HL-60 (cell line): ENCODE measurements at regions not wholly inside any gene's neighbourhood (a gene's known extent, or its start where the extent isn't known, plus 50 kb on each side); places are given as distances from the start of the nearest gene placed in this dataset.
A peak's percentile ranks its signal among the peaks of the same experiment; 100 is the strongest.
"Not testable (repeated sequence)": the region's sequence is repeated elsewhere in the genome, so short reads cannot be mapped to it uniquely, and the experiment has no call there.

ENCODE experiments used
- DNase-seq, 2 experiments: peaks; one replicate each; pipeline ENCODE4 v3.0.0-alpha.2; 2010 to 2020; ENCODE audit warnings: low read depth in 1 of 2, low spot score in 1 of 2
- H3K27ac ChIP-seq: fragments of 250-450 bp; sonication (Bioruptor Pico); replicated peaks from 2 replicates; pipeline ENCODE4 v1.5.1; 2020; ENCODE audit warnings: mild to moderate bottlenecking, moderate library complexity
- H3K27me3 ChIP-seq: fragments of 250-450 bp; sonication (Bioruptor Pico); 2 replicates; pipeline ENCODE4 v1.5.1; 2021; ENCODE audit warnings: mild to moderate bottlenecking, moderate library complexity; ENCODE audit not compliant: insufficient read depth, poor library complexity, severe bottlenecking
- H3K4me3 ChIP-seq: replicated peaks from 2 replicates; pipeline ENCODE4 v1.5.1; 2011; ENCODE audit warnings: mild to moderate bottlenecking, control low read depth, low read length; ENCODE audit not compliant: insufficient read depth

DNA sequence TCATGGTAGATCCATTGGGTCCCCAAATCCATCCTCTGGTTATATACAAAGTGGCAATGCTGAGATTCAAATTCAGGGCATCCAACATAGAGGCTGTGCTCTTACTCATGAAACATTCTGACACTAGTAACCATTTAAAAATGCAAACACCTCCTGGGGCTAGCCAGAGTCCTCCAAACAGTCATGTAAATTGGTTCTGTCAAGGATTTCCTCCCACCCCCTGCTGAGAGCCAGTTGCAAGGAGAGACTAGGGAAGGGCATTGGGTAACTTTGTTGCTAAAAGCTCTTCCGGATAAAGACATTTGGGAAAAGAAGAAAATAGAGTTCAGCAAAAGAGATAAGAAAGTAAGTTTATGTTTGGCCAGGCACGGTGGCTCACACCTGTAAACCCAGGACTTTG lies 58.3 kb downstream of the ART5 start:
- not testable (repeated sequence) for H3K27me3 ChIP-seq, H3K4me3 ChIP-seq, DNase-seq, H3K27ac ChIP-seq

DNA sequence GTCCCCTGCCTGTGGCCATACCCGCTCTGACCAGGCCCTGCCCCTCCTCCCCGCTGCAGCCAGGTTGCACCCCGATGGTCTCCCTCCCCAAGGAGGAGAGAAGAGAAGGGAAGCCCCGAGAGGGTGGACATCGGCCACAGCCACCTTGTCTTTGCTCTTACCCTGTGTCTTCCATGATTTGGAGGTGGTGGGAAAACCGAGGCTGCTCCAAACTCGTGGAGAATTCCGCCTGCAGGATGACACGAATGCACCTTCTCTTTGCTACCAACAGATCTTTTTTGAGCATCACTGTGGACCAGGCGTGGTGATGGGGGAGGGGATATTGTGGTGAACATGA lies 60.4 kb downstream of the ART5 start:
- H3K4me3 ChIP-seq, DNase-seq, H3K27ac ChIP-seq, H3K27me3 ChIP-seq: not testable (repeated sequence)

DNA sequence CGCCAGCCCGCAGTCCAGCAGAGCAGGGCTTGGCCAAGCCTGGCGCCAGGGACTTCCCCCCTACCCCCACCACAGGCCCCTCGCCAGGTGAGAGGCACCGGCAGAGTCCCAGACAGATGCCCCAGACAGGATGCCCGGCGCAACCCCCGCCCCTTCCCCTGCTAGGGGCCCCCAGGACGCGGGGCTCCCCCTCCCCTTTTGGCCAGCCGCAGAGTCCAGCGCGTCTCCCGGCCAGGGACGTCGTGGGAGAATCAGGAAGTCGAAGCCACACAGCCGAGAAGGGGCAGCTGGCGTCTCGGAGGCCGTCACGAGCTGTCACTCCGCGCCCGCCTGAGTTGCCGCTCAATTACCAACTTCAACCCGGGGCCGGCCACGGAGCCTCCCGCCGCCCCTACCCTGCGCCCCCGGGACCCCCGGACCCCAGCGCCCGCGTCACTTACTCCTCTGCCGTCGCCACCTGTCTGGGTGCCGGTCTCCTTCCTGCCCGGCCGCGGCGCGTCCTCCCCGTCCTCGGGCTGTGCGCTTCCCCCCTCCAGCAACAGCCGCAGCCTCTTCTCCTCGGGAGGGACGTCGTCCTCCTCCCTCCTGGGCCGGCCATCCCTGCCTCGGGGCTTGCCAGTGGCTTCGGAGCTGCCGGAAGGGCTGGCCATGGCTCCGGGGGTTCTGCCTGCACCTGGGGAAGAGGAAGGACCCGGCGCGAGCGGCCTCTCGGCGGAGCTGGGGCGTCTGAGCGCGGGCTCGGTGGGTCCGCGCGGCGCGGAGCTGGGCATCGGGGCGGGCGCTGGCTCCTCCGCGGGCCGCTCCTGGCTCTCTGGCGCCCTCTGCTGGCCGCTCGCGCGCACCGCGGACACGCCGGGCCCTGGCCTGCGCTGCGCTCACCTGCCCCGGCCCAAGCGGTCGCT lies 61.1 kb downstream of the ART5 start:
- not testable (repeated sequence) for H3K27ac ChIP-seq, H3K27me3 ChIP-seq
- peak in 1 of 2 experiments; percentile 19 for DNase-seq
- H3K4me3 ChIP-seq, result peak overlapping the region; percentile 31

DNA sequence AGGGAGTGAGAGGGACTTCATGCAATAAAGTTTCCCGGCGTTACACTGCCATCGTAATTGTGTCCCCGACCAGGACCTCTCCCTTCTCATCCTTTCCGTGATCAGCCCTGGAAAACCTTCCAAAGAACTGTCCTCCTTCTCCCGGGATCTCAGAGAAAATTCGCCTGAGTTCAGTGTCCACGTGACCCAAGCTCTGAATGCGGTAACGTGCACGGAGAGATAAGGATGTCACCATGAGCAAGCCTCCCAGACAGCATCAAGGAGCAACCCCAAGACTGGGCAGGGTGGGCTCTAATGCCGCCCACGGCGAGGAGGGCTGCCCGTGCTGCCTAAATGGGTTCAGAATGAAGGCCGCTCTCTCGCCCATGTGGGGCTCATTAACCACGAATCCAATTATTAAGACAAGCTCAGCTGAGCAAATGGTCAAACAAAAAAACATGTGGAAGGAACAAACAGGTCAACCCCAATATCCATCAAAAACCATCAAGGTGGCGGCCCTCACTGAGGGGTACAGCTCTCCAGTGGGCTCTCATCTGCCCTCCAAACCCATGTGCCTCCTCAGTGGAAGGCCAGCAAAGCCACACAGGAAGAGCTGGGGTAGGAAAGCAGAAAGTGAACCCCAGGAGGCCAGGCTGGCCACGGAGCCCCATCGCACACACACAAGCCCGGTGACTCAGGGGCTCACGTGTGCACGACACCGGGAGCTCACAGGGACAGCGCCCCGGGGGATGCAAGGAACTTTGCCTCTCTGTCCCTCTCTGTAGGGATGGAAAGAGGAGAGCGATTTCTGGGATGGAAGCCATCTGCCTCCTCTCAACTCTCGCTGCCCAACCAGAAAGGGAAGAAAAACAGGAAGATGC lies 62.0 kb downstream of the ART5 start:
- H3K27me3 ChIP-seq, H3K27ac ChIP-seq, DNase-seq, H3K4me3 ChIP-seq: not testable (repeated sequence)

DNA sequence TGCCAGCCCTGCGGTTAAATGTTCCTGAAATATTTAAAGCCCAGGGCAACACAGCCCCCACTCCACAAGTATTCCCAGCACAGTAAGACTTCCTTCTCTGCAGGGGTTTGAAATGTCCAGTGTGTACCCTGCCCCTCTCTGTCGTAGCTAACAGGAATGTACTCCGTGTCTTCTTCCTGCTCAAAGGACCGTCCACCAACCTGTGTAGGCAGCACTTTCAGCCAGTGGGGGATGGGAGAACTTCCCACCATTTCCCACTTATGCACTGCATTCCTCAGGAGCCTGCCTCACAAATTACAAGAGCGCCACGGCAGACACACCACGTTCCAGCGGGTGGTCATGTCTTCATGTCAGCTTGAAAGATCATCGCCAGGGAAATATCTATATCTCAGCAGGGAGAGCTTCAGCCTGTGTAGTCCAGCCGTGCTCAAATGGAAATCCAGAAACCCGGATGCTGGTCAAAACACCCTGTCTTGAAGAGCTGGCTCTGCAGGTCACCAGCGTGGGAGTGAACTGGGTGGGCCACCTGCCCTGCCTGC lies 65.7 kb downstream of the ART5 start:
- not testable (repeated sequence) for DNase-seq, H3K4me3 ChIP-seq, H3K27me3 ChIP-seq, H3K27ac ChIP-seq

DNA sequence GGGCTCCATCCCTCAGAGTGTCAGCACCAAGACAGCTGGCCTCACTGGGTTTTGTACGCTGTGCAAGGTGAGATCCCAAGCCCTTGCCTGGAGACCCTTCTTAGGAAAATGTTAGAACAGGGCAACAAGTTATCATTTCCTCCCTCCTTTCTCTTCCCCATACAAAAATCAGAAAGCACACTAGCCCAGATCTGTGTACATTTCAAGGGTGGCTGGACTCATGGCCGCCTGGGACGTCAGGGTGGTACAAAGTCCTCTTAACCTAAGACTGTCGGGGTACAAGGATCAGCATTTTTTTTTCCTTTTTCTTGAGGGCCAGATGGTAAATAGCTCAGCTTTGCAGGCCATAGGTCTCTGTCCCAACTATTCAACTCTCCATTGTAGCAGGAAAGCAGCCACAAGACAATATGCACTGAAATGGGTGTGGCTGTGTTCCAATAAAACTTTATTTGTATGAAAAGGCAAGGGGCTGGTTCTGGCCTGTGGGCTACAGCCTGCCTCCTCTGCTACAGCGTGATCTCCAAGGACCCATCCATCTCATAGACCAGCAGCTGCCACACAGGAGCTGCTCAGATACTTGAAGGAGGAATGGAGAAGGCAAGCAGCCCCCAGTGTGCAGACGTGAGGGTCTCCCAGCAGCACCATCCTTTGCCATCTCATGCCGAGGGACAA lies 68.7 kb downstream of the ART5 start:
- H3K4me3 ChIP-seq, H3K27me3 ChIP-seq, DNase-seq, H3K27ac ChIP-seq: not testable (repeated sequence)

DNA sequence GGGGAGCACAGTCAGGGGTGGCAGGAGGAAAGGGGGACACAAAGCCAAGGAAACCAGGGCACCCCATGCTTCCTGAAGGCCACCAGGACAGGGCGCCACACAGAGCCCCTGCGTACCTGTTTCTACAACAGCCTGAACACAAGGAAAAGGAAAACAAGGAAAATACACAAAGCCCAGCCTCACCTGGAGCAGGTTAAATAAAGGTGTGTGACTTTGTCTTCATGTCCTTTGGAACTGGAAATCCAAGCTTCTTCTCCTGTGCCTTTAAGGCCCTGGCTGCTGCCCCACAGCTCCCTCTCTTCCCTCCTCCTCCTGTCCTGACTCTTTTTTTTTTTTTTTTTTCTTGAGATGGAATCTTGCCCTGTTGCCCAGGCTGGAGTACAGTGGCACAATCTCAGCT lies 70.0 kb downstream of the ART5 start:
- not testable (repeated sequence) for H3K27ac ChIP-seq, H3K27me3 ChIP-seq, DNase-seq, H3K4me3 ChIP-seq

DNA sequence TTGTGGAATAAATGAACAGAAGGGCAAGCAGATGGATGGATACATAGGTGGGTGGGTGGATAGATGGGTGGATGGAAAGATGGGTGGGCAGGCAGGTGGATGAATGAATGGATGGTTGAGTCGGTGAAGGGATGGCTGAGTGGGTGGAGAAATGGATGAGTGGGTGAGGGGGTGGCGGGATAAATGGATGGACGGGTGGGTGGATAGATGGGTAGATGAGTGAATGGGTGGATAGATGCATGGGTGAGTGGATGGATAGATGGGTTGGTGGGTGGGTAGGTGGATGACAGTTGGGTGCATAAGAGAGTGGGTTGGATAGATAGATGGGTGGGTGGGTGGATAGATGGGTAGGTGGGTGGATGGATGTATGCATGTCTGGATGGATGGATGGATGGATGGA lies 76.0 kb downstream of the ART5 start:
- H3K27ac ChIP-seq, H3K27me3 ChIP-seq, DNase-seq, H3K4me3 ChIP-seq: not testable (repeated sequence)

DNA sequence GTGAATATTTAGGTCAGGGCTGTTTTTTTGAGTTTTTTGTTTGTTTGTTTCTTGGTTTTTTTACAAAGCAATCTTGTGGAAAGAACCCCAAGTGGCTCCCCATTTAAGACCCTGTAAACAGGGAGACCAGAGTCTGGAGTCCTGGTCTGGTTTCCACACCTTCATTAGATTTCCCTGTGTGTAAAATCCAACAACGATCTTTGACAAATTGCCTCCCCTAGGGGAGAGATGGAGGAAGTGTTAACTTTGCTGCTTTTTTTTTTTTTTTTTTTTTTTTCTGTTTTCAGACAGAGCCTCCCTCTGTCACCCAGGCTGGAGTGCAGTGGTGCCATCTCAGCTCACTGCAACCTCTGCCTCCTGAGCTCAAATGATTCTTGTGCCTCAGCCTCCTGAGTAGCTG lies 77.4 kb downstream of the ART5 start:
- DNase-seq, H3K27ac ChIP-seq, H3K4me3 ChIP-seq, H3K27me3 ChIP-seq: not testable (repeated sequence)

DNA sequence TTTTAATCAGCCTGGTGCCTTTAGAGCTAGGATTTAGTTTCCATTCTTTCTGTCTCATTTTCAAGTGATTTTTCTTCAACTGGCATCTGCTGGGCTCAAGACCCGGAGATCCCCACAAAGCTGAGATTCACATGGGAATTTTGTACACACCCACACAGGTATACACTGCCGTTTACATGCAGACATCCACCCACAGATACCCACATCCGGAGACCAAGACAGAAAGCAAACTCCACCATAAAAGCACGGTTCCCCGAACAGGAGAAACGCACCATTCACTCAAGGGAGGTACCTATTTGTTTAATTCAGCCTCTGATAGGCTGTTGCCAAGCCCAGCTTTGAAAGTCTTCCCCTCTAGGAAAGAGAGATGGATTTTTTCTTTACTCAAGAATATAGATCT lies 87.2 kb downstream of the ART5 start:
- H3K4me3 ChIP-seq, DNase-seq, H3K27ac ChIP-seq, H3K27me3 ChIP-seq: not testable (repeated sequence)

DNA sequence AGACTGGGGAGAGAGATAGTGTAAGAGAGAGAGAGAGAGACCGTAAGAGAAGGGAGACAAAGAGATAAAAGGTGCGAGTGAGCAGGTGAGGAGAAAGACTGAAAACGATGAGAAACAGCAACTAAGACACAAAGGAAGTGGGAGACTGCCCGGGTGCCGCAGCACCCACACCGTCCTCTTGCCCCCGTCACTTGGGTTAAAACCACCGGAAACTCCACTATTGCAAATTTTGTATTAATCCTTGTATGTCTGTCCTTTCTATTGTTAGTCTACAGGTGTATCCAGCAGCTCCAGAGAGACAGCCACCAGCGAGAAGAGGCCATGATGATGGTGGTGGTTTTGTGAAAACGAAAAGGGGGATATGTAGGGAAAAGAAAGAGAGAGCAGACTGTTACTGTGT lies 96.8 kb downstream of the ART5 start:
- not testable (repeated sequence) for H3K27me3 ChIP-seq, H3K27ac ChIP-seq, H3K4me3 ChIP-seq, DNase-seq

DNA sequence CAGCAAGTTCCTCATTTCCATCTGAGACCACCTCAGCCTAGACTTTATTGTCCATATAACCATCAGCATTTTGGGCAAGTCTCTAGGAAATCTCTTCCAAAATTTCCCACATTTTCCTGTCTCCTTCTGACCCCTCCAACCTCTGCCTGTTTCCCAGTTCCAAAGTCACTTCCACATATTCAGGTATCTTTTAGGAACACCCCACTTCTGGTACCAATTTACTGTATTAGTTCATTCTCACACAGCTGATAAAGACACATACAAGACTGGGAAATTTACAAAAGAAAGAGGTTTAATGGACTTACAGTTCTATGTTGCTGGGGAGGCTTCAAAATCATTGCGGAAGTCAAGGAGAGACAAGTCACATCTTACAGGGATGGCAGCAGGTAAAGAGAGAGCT lies 103.6 kb downstream of the ART5 start:
- not testable (repeated sequence) for DNase-seq, H3K27ac ChIP-seq, H3K27me3 ChIP-seq, H3K4me3 ChIP-seq

DNA sequence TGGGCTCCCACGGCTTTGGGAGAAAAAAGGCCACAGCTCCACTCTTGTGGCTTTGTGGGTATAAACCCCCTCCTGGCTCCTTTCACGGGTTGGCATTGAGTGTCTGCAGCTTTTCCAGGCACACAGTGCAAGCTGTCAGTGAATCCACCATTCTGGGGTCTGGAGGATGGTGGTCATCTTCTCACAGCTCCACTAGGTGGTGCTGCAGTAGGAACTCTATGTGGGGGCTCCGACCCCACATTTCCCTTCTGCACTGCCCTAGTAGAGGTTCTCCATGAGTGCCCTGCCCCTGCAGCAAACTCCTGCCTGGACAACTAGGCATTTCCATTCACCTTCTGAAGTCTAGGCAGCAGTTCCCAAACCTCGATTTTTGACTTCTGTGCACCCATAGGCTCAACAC lies 104.5 kb downstream of the ART5 start:
- DNase-seq, H3K27ac ChIP-seq, H3K27me3 ChIP-seq, H3K4me3 ChIP-seq: not testable (repeated sequence)

DNA sequence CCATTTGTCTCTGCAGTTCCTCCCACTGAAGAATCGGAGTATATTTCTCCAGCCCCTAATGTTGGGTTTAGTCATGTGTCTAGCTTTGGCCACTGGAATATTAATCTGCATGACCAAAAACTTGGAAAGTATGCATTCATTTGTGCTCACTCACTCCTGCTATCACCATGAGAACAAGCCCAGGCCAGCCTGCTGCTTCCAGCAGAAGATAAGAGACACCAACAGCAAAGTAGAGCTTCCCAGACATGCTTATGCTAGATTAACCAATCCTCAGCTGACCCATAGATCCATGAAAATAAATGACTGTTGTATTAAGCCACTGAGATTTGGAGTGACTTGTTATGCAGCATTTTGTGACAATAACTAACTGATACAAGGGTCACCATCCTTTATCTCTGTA lies 108.8 kb downstream of the ART5 start:
- H3K27ac ChIP-seq, H3K4me3 ChIP-seq: not testable (repeated sequence)

More for the DNA sequence above, 108.8 kb downstream of the ART5 start:
- DNase-seq, H3K27me3 ChIP-seq: not testable (repeated sequence)
